K562 (cell line): ENCODE measurements at regions not wholly inside any gene's neighbourhood (a gene's known extent, or its start where the extent isn't known, plus 50 kb on each side); places are given as distances from the start of the nearest gene placed in this dataset.
"Not testable (repeated sequence)": the region's sequence is repeated elsewhere in the genome, so short reads cannot be mapped to it uniquely, and the experiment has no call there.

Experiments used
- HNRNPLL ChIP-seq: fragments of 200-400 bp; formaldehyde crosslinking; IDR thresholded peaks from 2 replicates; pipeline ENCODE4 v1.6.1; 2017; ENCODE audit warnings: low read length, low read depth, mild to moderate bottlenecking; ENCODE audit not compliant: poor library complexity, severe bottlenecking
- MCM3 ChIP-seq: fragments of 450-650 bp; IDR thresholded peaks from 2 replicates; pipeline ENCODE4 v1.6.1; 2016
- SRF ChIP-seq, 2 experiments: fragments of 250-450, 450-650 bp in 1 of 2; sonication (Bioruptor Pico) in 1 of 2; sonication (generic) in 1 of 2; formaldehyde crosslinking; IDR thresholded peaks; 2 replicates each; pipeline versions ENCODE4 v1.5.0 to v1.5.1; 2020 to 2022; ENCODE audit warnings: mild to moderate bottlenecking in 1 of 2, missing genetic modification reagents in 1 of 2

DNA sequence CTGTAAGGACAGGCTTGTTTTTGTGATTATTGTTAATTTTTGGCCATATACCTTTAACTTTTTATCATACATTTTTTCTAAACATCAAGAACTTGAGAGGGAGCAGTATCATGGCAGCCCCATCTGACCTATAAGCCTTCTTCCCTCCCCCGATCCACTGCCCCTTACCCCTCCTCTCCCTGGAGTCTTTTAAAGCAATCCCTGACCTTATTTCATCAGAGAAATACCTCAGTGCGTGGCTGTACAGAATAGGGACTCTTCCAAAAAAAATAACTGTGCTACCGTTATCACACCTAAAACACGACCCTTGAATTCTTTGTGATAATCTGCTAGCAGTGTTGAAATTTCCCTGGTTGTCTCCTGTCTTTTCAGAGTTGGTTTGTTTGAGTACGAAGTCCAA is 4448.7 kb upstream of the TPTE start:
- not testable (repeated sequence) for TF ChIP-seq HNRNPLL; MCM3; SRF (CRISPR knock-in tag; IDR thresholded peaks at IDR 0.05)
